Smooth muscle cell (in vitro differentiated cells): ENCODE measurements at regions not wholly inside any gene's neighbourhood (a gene's known extent, or its start where the extent isn't known, plus 50 kb on each side); places are given as distances from the start of the nearest gene placed in this dataset.

ENCODE experiments used
- DNase-seq: peaks from one replicate; lab custom pipeline; 2025; ENCODE audit not compliant: unreplicated experiment; lab: John Stamatoyannopoulos, UW
- H2AFZ ChIP-seq: fragments of 200-600 bp; sonication (generic); 2 replicates; pipeline ENCODE4 v1.6.0; 2016; ENCODE audit warnings: antibody characterized with exemption, low read depth, mild to moderate bottlenecking
- H3F3A ChIP-seq: fragments of 200-600 bp; sonication (generic); 2 replicates; pipeline ENCODE4 v1.6.0; 2017; ENCODE audit warnings: antibody characterized with exemption, low read depth
- H3K27ac ChIP-seq: fragments of 200-600 bp; sonication (generic); 2 replicates; pipeline ENCODE4 v1.5.1; 2016; ENCODE audit warnings: low read depth, mild to moderate bottlenecking
- H3K27me3 ChIP-seq: fragments of 200-600 bp; sonication (generic); 2 replicates; pipeline ENCODE4 v1.6.1; 2016; ENCODE audit warnings: low read depth, mild to moderate bottlenecking
- H3K36me3 ChIP-seq: fragments of 200-600 bp; sonication (generic); 2 replicates; pipeline ENCODE4 v1.5.1; 2016; ENCODE audit warnings: low read depth
- H3K4me1 ChIP-seq: fragments of 200-600 bp; sonication (generic); 2 replicates; pipeline ENCODE4 v1.5.1; 2016; ENCODE audit warnings: low read depth
- H3K4me2 ChIP-seq: fragments of 200-600 bp; sonication (generic); 2 replicates; pipeline ENCODE4 v1.6.0; 2016; ENCODE audit warnings: mild to moderate bottlenecking
- H3K4me3 ChIP-seq: fragments of 200-600 bp; sonication (generic); 2 replicates; pipeline ENCODE4 v1.5.1; 2016; ENCODE audit warnings: mild to moderate bottlenecking
- H3K79me2 ChIP-seq: fragments of 200-600 bp; sonication (generic); 2 replicates; pipeline ENCODE4 v1.6.0; 2016; ENCODE audit warnings: low read depth, mild to moderate bottlenecking
- H3K9ac ChIP-seq: fragments of 200-600 bp; sonication (generic); 2 replicates; pipeline ENCODE4 v1.6.0; 2016; ENCODE audit warnings: low read depth
- H3K9me3 ChIP-seq: fragments of 200-600 bp; sonication (generic); replicated peaks from 2 replicates; pipeline ENCODE4 v1.5.1; 2016; ENCODE audit warnings: low read depth
- H4K20me1 ChIP-seq: fragments of 200-600 bp; sonication (generic); 2 replicates; pipeline ENCODE4 v1.6.0; 2016; ENCODE audit warnings: low read depth
- WGBS: methylation state at CpG from one replicate; pipeline ENCODE4 v1.1.7; 2016; ENCODE audit warnings: low lambda C conversion rate; 5-methylcytosine and 5-hydroxymethylcytosine counted together
- TF ChIP-seq, protein P1 (sequence below): fragments of 200-600 bp; sonication (generic); IDR thresholded peaks from 2 replicates; pipeline ENCODE4 v1.5.1; 2017; ENCODE audit warnings: borderline replicate concordance, mild to moderate bottlenecking, antibody characterized with exemption; ENCODE audit not compliant: insufficient read depth, poor library complexity, severe bottlenecking

DNA sequence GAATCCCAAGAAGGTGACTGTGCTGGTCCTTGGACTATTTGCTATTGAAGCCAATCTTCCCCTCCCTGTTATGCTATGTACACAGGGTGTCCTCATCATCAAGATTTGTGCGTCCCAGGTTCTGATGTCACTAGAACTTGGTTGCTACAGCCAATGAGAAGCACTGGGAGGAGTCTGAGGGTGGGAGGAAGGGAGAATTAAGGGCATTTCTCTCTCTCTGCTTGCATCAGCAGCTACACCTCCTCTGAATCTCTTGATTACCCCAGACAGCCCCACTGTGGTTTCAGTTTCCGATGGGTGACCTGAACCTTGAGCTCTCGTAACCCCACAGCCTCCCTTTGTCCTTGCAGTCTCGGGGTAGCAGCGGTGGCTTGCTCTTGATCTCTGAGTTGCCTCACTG is 212.4 kb upstream of the SESN3 start:
- no peaks in the 10 kb centered on the region for H4K20me1 ChIP-seq
- H3K27me3 ChIP-seq = no peaks in the 10 kb centered on the region
- no peak for DNase-seq
- TF ChIP-seq, protein P1, sequence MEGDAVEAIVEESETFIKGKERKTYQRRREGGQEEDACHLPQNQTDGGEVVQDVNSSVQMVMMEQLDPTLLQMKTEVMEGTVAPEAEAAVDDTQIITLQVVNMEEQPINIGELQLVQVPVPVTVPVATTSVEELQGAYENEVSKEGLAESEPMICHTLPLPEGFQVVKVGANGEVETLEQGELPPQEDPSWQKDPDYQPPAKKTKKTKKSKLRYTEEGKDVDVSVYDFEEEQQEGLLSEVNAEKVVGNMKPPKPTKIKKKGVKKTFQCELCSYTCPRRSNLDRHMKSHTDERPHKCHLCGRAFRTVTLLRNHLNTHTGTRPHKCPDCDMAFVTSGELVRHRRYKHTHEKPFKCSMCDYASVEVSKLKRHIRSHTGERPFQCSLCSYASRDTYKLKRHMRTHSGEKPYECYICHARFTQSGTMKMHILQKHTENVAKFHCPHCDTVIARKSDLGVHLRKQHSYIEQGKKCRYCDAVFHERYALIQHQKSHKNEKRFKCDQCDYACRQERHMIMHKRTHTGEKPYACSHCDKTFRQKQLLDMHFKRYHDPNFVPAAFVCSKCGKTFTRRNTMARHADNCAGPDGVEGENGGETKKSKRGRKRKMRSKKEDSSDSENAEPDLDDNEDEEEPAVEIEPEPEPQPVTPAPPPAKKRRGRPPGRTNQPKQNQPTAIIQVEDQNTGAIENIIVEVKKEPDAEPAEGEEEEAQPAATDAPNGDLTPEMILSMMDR = no peak
- H3K27ac ChIP-seq = no peak overlapping the region
- no peaks in the 10 kb centered on the region for H3K36me3 ChIP-seq
- peaks cover 9% of the 10 kb centered on the region for H3K4me1 ChIP-seq
- no peaks in the 10 kb centered on the region for H3K79me2 ChIP-seq
- 100% methylated on average over 5 of the region's 5 CpGs for WGBS
- H3K9ac ChIP-seq = no peak overlapping the region
- peaks cover 5% of the 10 kb centered on the region for H3F3A ChIP-seq
- no peak overlapping the region for H3K4me3 ChIP-seq
- H2AFZ ChIP-seq = no peak overlapping the region
- no peaks in the 10 kb centered on the region for H3K9me3 ChIP-seq
- H3K4me2 ChIP-seq = no peak overlapping the region

DNA sequence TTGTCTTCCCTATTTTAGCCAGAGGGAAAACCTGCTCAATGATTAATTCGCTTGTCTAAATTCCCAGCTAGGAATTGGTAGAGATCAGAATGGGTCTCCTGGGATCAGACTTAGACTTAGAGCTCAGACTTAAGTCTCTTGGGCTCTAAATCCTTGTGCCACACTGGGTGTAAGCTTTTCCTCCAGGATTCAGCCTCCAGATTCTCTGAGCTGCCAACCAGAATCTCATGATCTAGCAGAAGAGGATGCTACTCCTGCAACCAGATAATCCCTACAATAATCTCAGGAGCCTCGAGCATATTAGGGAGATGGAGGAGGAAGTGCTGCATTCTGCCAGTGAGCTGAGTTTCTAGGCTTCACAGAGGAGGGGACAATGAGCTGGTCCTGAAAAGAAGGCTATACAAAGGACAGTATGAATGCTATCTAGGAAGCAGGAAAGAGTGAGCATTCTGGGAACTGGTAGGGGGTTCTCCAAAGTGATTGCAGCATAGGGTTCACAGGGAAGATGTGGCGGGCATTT is 211.6 kb upstream of the SESN3 start:
- Histone ChIP-seq H4K20me1 (no peaks in the 10 kb centered on the region), H3K9me3 (no peaks in the 10 kb centered on the region), H3K36me3 (no peaks in the 10 kb centered on the region), H3K27me3 (no peaks in the 10 kb centered on the region), H3K4me1 (peaks cover 9% of the 10 kb centered on the region), H3K9ac (no peak overlapping the region), H3F3A (peaks cover 5% of the 10 kb centered on the region), H3K4me2 (no peak overlapping the region), H3K79me2 (no peaks in the 10 kb centered on the region), H3K27ac (no peak overlapping the region), H3K4me3 (no peak overlapping the region), H2AFZ (no peak overlapping the region)
- 89% methylated on average over 3 of the region's 3 CpGs for WGBS
- TF ChIP-seq, protein P1 = no peak
- no peak for DNase-seq

GRCh38 chr11:95435628-95436353 is 204.8 kb upstream of the SESN3 start:
- Histone ChIP-seq H3K9me3 (no peaks in the 10 kb centered on the region), H3K36me3 (no peaks in the 10 kb centered on the region), H3K4me1 (no peaks in the 10 kb centered on the region), H3F3A (peaks cover 2% of the 10 kb centered on the region), H3K79me2 (no peaks in the 10 kb centered on the region), H3K27ac (no peak overlapping the region), H4K20me1 (no peaks in the 10 kb centered on the region), H3K4me2 (no peak overlapping the region), H3K9ac (no peak overlapping the region), H3K4me3 (no peak overlapping the region), H2AFZ (peak overlapping the region; percentile 91), H3K27me3 (no peaks in the 10 kb centered on the region)
- 86% methylated on average over 8 of the region's 9 CpGs for WGBS
- TF ChIP-seq, protein P1 = no peak
- DNase-seq = no peak

- no peaks in the 10 kb centered on the region for H3K36me3 ChIP-seq
- H3K27me3 ChIP-seq = no peaks in the 10 kb centered on the region
- H4K20me1 ChIP-seq = no peaks in the 10 kb centered on the region
- DNase-seq = no peak
- H3K79me2 ChIP-seq = no peaks in the 10 kb centered on the region
- peaks cover 2% of the 10 kb centered on the region for H3F3A ChIP-seq
- H3K27ac ChIP-seq = no peak overlapping the region
- H3K9ac ChIP-seq = no peak overlapping the region
- no peak overlapping the region for H3K4me2 ChIP-seq
- TF ChIP-seq, protein P1 = no peak
- peak overlapping the region; percentile 91 for H2AFZ ChIP-seq
- H3K4me3 ChIP-seq = no peak overlapping the region
- WGBS = 90% methylated on average over 3 of the region's 3 CpGs
- H3K4me1 ChIP-seq = no peaks in the 10 kb centered on the region
- H3K9me3 ChIP-seq = no peaks in the 10 kb centered on the region
Observed at GRCh38 chr11:95435192-95435591, 204.2 kb upstream of the SESN3 start.
